Stimulated activated CD4-positive, alpha-beta T cell treated with anti-CD3 and anti-CD28 coated beads, Interleukin-12 subunit alpha, Interleukin-12 subunit beta, amount 100 ng/mL, for 24 hours (primary cell): ENCODE measurements at regions not wholly inside any gene's neighbourhood (a gene's known extent, or its start where the extent isn't known, plus 50 kb on each side); places are given as distances from the start of the nearest gene placed in this dataset.

ENCODE experiments used
- DNase-seq, 2 experiments: peaks; one replicate each; pipeline ENCODE4 v3.0.0-alpha.2; 2020; ENCODE audit warnings: low read depth in 2 of 2

GRCh38 chr10:121418126-121418777 is 180.0 kb downstream of the FGFR2 start:
- DNase-seq = no peak

GRCh38 chr10:121420006-121420405 is 178.2 kb downstream of the FGFR2 start:
- no peak for DNase-seq

- no peak for DNase-seq
Measured at GRCh38 chr10:121422096-121422495, 176.1 kb downstream of the FGFR2 start.

GRCh38 chr10:121425623-121426022 is 172.6 kb downstream of the FGFR2 start:
- DNase-seq = no peak

- no peak for DNase-seq
Measured at GRCh38 chr10:121426307-121426706, 171.9 kb downstream of the FGFR2 start.
